Common myeloid progenitor, CD34-positive (primary cell): ENCODE measurements at regions not wholly inside any gene's neighbourhood (a gene's known extent, or its start where the extent isn't known, plus 50 kb on each side); places are given as distances from the start of the nearest gene placed in this dataset.

Experiments used
- CTCF ChIA-PET: fragments of 350-600 bp; sonication (Branson Sonifier 250); formaldehyde crosslinking; loops from one replicate; lab custom pipeline; 2021; ENCODE audit warnings: antibody characterized with exemption; lab: Charles Lee
- POLR2A ChIA-PET: fragments of 350-600 bp; sonication (Branson Sonifier 250); formaldehyde crosslinking; loops from one replicate; lab custom pipeline; 2021; ENCODE audit warnings: antibody characterized with exemption; lab: Charles Lee
- DNase-seq, 3 donors: peaks; one replicate each; pipeline versions ENCODE4 v3.0.0 to v3.0.0-alpha.2; 2013
- H3K27ac ChIP-seq, 2 experiments: 1 replicate in 1 of 2; 2 replicates in 1 of 2; pipeline ENCODE4 v1.7.0; 2013; ENCODE audit warnings: inconsistent platforms in 2 of 2, low read length in 2 of 2, mild to moderate bottlenecking in 2 of 2, low read depth in 1 of 2, moderate library complexity in 1 of 2; ENCODE audit not compliant: severe bottlenecking in 2 of 2, insufficient read depth in 1 of 2, poor library complexity in 1 of 2
- H3K27me3 ChIP-seq, 5 experiments: replicated peaks in 2 of 5; 1 replicate in 3 of 5; 2 replicates in 2 of 5; pipeline versions ENCODE4 v1.6.1 to v1.7.0; 2013; ENCODE audit warnings: low read length in 4 of 5, mild to moderate bottlenecking in 2 of 5, moderate library complexity in 2 of 5, inconsistent platforms in 1 of 5; ENCODE audit not compliant: insufficient read depth in 5 of 5, control insufficient read depth in 4 of 5
- H3K36me3 ChIP-seq, 4 experiments: 1 replicate in 2 of 4; 2 replicates in 2 of 4; pipeline versions ENCODE4 v1.6.1 to v1.7.0; 2013; ENCODE audit warnings: low read length in 3 of 4, control low read depth in 1 of 4, mild to moderate bottlenecking in 1 of 4; ENCODE audit not compliant: control insufficient read depth in 4 of 4, insufficient read depth in 4 of 4
- H3K4me1 ChIP-seq, 4 experiments: 1 replicate in 3 of 4; 2 replicates in 1 of 4; pipeline versions ENCODE4 v1.6.1 to v1.7.1; 2013; ENCODE audit warnings: low read length in 3 of 4, mild to moderate bottlenecking in 3 of 4, control low read depth in 1 of 4, inconsistent platforms in 1 of 4, moderate library complexity in 1 of 4; ENCODE audit not compliant: control insufficient read depth in 4 of 4, insufficient read depth in 4 of 4; ENCODE audit errors: control extremely low read depth in 1 of 4
- H3K4me3 ChIP-seq, 7 experiments: 1 replicate in 4 of 7; 2 replicates in 3 of 7; pipeline versions ENCODE4 v1.5.1 to v1.7.0; 2013; ENCODE audit warnings: mild to moderate bottlenecking in 7 of 7, low read length in 6 of 7, moderate library complexity in 6 of 7, inconsistent platforms in 2 of 7, low read depth in 2 of 7, control low read depth in 1 of 7; ENCODE audit not compliant: insufficient read depth in 4 of 7, control insufficient read depth in 1 of 7; ENCODE audit errors: extremely low read depth in 1 of 7
- H3K9me3 ChIP-seq, 5 experiments: 1 replicate in 4 of 5; 2 replicates in 1 of 5; pipeline versions ENCODE4 v1.6.1 to v1.7.1; 2013; ENCODE audit warnings: low read length in 4 of 5, mild to moderate bottlenecking in 2 of 5, inconsistent platforms in 1 of 5, low read depth in 1 of 5, moderate library complexity in 1 of 5; ENCODE audit not compliant: control insufficient read depth in 4 of 5, insufficient read depth in 2 of 5; ENCODE audit errors: control extremely low read depth in 1 of 5
- WGBS: methylation state at CpG from one replicate; pipeline ENCODE4 v1.1.5; 2013; ENCODE audit not compliant: insufficient coverage; 5-methylcytosine and 5-hydroxymethylcytosine counted together

- H3K4me3 ChIP-seq, result no peak overlapping the region
- H3K9me3 ChIP-seq, result no peaks in the 10 kb centered on the region
- no peak overlapping the region for H3K27ac ChIP-seq
- peaks cover 0 to 13% (median 2%) of the 10 kb centered on the region in 5 experiments for H3K27me3 ChIP-seq
- ChIA-PET CTCF (interaction anchor here (2.9 kb wide), 1 partner anchor 10 kb away, joined by 10 read pairs; no protein-coding TSS in a partner anchor), POLR2A (no interaction called here)
- 75% methylated on average over 11 of the region's 15 CpGs for WGBS
- H3K36me3 ChIP-seq, result no peaks in the 10 kb centered on the region
- DNase-seq, result peak; percentile 15 to 78 (median 71)
- peaks cover 0 to 11% (median 5%) of the 10 kb centered on the region in 4 experiments for H3K4me1 ChIP-seq
These were observed 97.7 kb upstream of the ATP2B2 start for GRCh38 chr3:10602769-10603768.

- H3K9me3 ChIP-seq, result peaks cover 0 to 19% (median 8%) of the 10 kb centered on the region in 5 experiments
- H3K27ac ChIP-seq, result no peak overlapping the region
- DNase-seq, result no peak
- ChIA-PET CTCF (no interaction called here), POLR2A (no interaction called here)
- H3K27me3 ChIP-seq, result peaks cover 0 to 26% (median 6%) of the 10 kb centered on the region in 5 experiments
- no peak overlapping the region for H3K4me3 ChIP-seq
- no peaks in the 10 kb centered on the region for H3K36me3 ChIP-seq
- no peaks in the 10 kb centered on the region for H3K4me1 ChIP-seq
- 80% methylated on average over 13 of the region's 13 CpGs for WGBS
These were observed 103.7 kb upstream of the ATP2B2 start for GRCh38 chr3:10609134-10609533.

DNA sequence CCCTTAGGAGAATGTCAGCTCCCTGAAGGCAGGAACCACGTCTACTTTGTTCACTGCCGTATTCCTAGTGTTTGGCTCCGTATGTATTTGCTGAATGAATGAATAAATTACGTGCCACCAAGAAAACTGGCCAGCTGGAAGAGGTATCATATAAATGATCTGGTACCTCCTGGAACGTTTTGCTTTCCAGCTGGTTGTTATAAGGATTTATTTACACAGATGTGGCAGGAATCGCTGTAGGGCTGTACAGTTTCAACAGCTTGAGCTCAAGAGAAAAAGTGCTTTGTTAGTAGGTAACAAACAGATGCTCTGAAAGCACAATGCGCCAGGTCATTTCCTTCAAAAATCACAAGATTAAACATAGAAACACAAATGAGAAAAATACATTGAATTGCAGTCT is 108.8 kb upstream of the ATP2B2 start:
- H3K27me3 ChIP-seq, result peaks cover 0 to 20% (median 4%) of the 10 kb centered on the region in 5 experiments
- ChIA-PET CTCF (interaction anchor here (3.1 kb wide), 1 partner anchor 10 kb away, joined by 10 read pairs; no protein-coding TSS in a partner anchor), POLR2A (no interaction called here)
- no peaks in the 10 kb centered on the region for H3K4me1 ChIP-seq
- peaks cover 0 to 19% (median 8%) of the 10 kb centered on the region in 5 experiments for H3K9me3 ChIP-seq
- H3K36me3 ChIP-seq, result no peaks in the 10 kb centered on the region
- DNase-seq, result no peak
- 88% methylated on average over 4 of the region's 7 CpGs for WGBS
- no peak overlapping the region for H3K4me3 ChIP-seq
- no peak overlapping the region for H3K27ac ChIP-seq

DNA sequence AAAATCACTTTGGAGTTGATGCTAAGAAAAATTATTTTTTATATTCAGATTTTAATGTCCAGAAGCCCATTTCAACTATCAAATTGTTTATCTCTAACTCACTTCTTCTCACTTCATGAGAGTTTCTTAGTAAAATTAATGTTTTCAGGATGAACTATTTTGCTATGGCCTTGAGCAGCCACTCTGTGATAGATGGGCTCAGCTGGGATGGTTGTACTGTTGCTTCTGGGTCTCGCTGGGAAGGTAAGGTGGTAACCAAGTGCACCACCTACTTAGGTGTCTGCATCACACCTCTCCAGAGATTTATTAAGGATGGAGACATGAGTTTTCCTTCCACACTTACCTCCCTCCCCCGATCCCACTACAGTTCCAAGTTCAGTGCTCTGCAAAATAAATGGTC is 110.3 kb upstream of the ATP2B2 start:
- CTCF ChIA-PET, result no interaction called here
- no peak overlapping the region for H3K27ac ChIP-seq
- H3K36me3 ChIP-seq, result no peaks in the 10 kb centered on the region
- 100% methylated on average over 1 of the region's 2 CpGs for WGBS
- no peaks in the 10 kb centered on the region for H3K4me1 ChIP-seq
- H3K27me3 ChIP-seq, result peaks cover 0 to 21% (median 7%) of the 10 kb centered on the region in 5 experiments
- POLR2A ChIA-PET, result no interaction called here
- no peak overlapping the region for H3K4me3 ChIP-seq
- H3K9me3 ChIP-seq, result peaks cover 0 to 19% (median 8%) of the 10 kb centered on the region in 5 experiments
- DNase-seq, result no peak

- ChIA-PET POLR2A (no interaction called here), CTCF (no interaction called here)
- Histone ChIP-seq H3K27me3 (peaks cover 0 to 23% (median 9%) of the 10 kb centered on the region in 5 experiments), H3K4me1 (no peaks in the 10 kb centered on the region), H3K9me3 (peaks cover 0 to 19% (median 8%) of the 10 kb centered on the region in 5 experiments), H3K36me3 (no peaks in the 10 kb centered on the region), H3K27ac (no peak overlapping the region), H3K4me3 (no peak overlapping the region)
- no peak for DNase-seq
- WGBS, result 83% methylated on average over 1 of the region's 1 CpG
These were observed 110.9 kb upstream of the ATP2B2 start for GRCh38 chr3:10616321-10616720.

DNA sequence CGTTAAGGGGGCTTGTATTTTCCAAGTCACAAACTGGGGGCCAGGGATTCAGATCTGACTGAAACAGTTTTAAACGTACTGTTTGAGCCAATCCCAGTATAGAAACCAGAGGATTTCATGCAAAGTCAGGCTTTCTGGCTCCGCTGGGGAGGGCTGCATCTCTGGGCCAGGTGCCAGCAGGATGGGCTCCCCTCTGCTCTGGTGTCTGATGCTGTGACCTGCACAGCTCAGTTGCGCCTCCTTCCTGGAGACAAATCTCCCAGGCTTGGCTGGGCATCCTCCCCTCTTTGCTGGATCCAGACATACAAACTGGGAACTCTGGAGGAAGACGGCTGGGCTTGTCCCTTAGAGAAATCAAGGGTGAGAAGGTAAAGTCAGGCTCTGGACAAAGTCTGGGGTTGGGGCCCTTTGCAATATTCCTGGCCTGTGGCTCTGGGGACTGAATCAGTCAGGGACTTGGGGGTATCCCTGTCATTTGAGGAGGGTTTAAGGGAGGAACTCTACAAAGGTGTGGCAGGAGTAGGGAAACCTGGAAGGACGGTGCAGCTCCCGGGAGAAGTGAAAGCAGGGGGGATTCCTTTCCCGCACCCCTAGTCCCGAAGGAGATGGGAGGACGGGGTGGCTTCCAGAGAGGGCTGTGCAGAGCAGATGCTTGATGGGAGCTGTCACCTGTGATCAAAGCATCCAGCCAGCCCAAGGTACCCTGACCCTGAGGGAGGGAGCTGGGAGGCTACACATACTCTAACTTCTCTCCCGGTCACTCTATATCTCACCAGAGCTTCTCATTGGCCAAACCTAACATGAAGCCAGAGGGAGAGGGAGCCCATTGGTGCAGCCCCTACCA is 114.8 kb upstream of the ATP2B2 start:
- H3K9me3 ChIP-seq, result no peaks in the 10 kb centered on the region
- no peaks in the 10 kb centered on the region for H3K36me3 ChIP-seq
- DNase-seq, result no peak
- WGBS, result 72% methylated on average over 11 of the region's 11 CpGs
- H3K27ac ChIP-seq, result no peak overlapping the region
- CTCF ChIA-PET, result interaction anchor here (1.3 kb wide), 1 partner anchor 21 kb away, joined by 5 read pairs; no protein-coding TSS in a partner anchor
- no peaks in the 10 kb centered on the region for H3K4me1 ChIP-seq
- H3K27me3 ChIP-seq, result peaks cover 0 to 23% (median 9%) of the 10 kb centered on the region in 5 experiments
- no peak overlapping the region for H3K4me3 ChIP-seq
- POLR2A ChIA-PET, result no interaction called here
